GM19193 (cell line): ENCODE measurements at regions not wholly inside any gene's neighbourhood (a gene's known extent, or its start where the extent isn't known, plus 50 kb on each side); places are given as distances from the start of the nearest gene placed in this dataset.

ENCODE experiments used
- POLR2A ChIP-seq: IDR thresholded peaks from 4 replicates; pipeline ENCODE4 v1.6.1; 2011; ENCODE audit not compliant: insufficient read depth, insufficient read length; ENCODE audit errors: extremely low read depth

- no peak for TF ChIP-seq POLR2A
Measured at GRCh38 chr1:208866386-208866955, 622.3 kb upstream of the PLXNA2 start.

GRCh38 chr1:208868554-208868953 lies 624.4 kb upstream of the PLXNA2 start:
- TF ChIP-seq POLR2A: no peak

GRCh38 chr1:208874915-208875314 lies 630.7 kb upstream of the PLXNA2 start:
- no peak for TF ChIP-seq POLR2A

GRCh38 chr1:208879022-208879421 lies 634.8 kb upstream of the PLXNA2 start:
- no peak for TF ChIP-seq POLR2A

- no peak for TF ChIP-seq POLR2A
Measured at GRCh38 chr1:208880433-208881100, 636.4 kb upstream of the PLXNA2 start.

- TF ChIP-seq POLR2A: no peak
Measured at GRCh38 chr1:208885060-208885459, 640.9 kb upstream of the PLXNA2 start.

GRCh38 chr1:208885650-208886049 lies 641.5 kb upstream of the PLXNA2 start:
- TF ChIP-seq POLR2A: no peak

- TF ChIP-seq POLR2A: no peak
Measured at GRCh38 chr1:208888376-208888775, 644.2 kb upstream of the PLXNA2 start.

- TF ChIP-seq POLR2A: no peak
Measured at GRCh38 chr1:208892147-208892546, 648.0 kb upstream of the PLXNA2 start.

GRCh38 chr1:208893251-208893650 lies 649.1 kb upstream of the PLXNA2 start:
- TF ChIP-seq POLR2A: no peak

- no peak for TF ChIP-seq POLR2A
Measured at GRCh38 chr1:208895181-208895580, 651.0 kb upstream of the PLXNA2 start.

- TF ChIP-seq POLR2A: no peak
Measured at GRCh38 chr1:208895820-208896219, 651.6 kb upstream of the PLXNA2 start.

GRCh38 chr1:208896768-208897167 lies 652.6 kb upstream of the PLXNA2 start:
- TF ChIP-seq POLR2A: no peak

- no peak for TF ChIP-seq POLR2A
Measured at GRCh38 chr1:208899438-208899837, 655.3 kb upstream of the PLXNA2 start.

GRCh38 chr1:208903251-208903905 lies 659.2 kb upstream of the PLXNA2 start:
- TF ChIP-seq POLR2A: no peak

- no peak for TF ChIP-seq POLR2A
Measured at GRCh38 chr1:208907790-208908189, 663.6 kb upstream of the PLXNA2 start.

GRCh38 chr1:208909011-208909984 lies 665.1 kb upstream of the PLXNA2 start:
- TF ChIP-seq POLR2A: no peak
